ENCODE measurements at regions not wholly inside any gene's neighbourhood (a gene's known extent, or its start where the extent isn't known, plus 50 kb on each side); places are given as distances from the start of the nearest gene placed in this dataset.

- TF ChIP-seq CTCF (IDR thresholded peaks at IDR 0.05; ENCODE audit: insufficient read depth, low read depth, low read length) = no peak
- DNase-seq (ENCODE audit: low read depth) = no peak
These were observed 549.2 kb upstream of the TBL1XR1 start for GRCh38 chr3:177746337-177746933.

GRCh38 chr3:177749836-177750235 is 552.6 kb upstream of the TBL1XR1 start:
- no peak for TF ChIP-seq CTCF (IDR thresholded peaks at IDR 0.05; ENCODE audit: insufficient read depth, low read depth, low read length)
- no peak for DNase-seq (ENCODE audit: low read depth)
- H3K4me3 ChIP-seq (ENCODE audit: low read depth, low read length) = no peak overlapping the region

More at GRCh38 chr3:177746337-177746933, 549.2 kb upstream of the TBL1XR1 start:
- H3K4me3 ChIP-seq (ENCODE audit: low read depth, low read length) = no peak overlapping the region

GRCh38 chr3:177750436-177750835 is 553.2 kb upstream of the TBL1XR1 start:
- no peak for DNase-seq (ENCODE audit: low read depth)
- H3K4me3 ChIP-seq (ENCODE audit: low read depth, low read length) = no peak overlapping the region
- TF ChIP-seq CTCF (IDR thresholded peaks at IDR 0.05; ENCODE audit: insufficient read depth, low read depth, low read length) = no peak

- DNase-seq (ENCODE audit: low read depth) = no peak
- no peak for TF ChIP-seq CTCF (IDR thresholded peaks at IDR 0.05; ENCODE audit: insufficient read depth, low read depth, low read length)
- H3K4me3 ChIP-seq (ENCODE audit: low read depth, low read length) = no peak overlapping the region
These were observed 554.5 kb upstream of the TBL1XR1 start for GRCh38 chr3:177751770-177752169.

GRCh38 chr3:177752831-177753230 is 555.5 kb upstream of the TBL1XR1 start:
- TF ChIP-seq CTCF (IDR thresholded peaks at IDR 0.05; ENCODE audit: insufficient read depth, low read depth, low read length) = no peak
- no peak for DNase-seq (ENCODE audit: low read depth)
- H3K4me3 ChIP-seq (ENCODE audit: low read depth, low read length) = no peak overlapping the region

GRCh38 chr3:177753451-177754155 is 556.3 kb upstream of the TBL1XR1 start:
- no peak for DNase-seq (ENCODE audit: low read depth)
- no peak for TF ChIP-seq CTCF (IDR thresholded peaks at IDR 0.05; ENCODE audit: insufficient read depth, low read depth, low read length)
- H3K4me3 ChIP-seq (ENCODE audit: low read depth, low read length) = no peak overlapping the region
